ENCODE measurements at regions not wholly inside any gene's neighbourhood (a gene's known extent, or its start where the extent isn't known, plus 50 kb on each side); places are given as distances from the start of the nearest gene placed in this dataset.

- CTCF ChIA-PET = no interaction called here
- no peak for DNase-seq (ENCODE audit: extremely low spot score)
Observed at GRCh38 chrX:28303486-28303885, 283.8 kb upstream of the IL1RAPL1 start.

GRCh38 chrX:28278726-28279125 is 297.5 kb upstream of the DCAF8L1 start:
- TF ChIP-seq FOXK2 (IDR thresholded peaks at IDR 0.05) = no peak
- TF ChIP-seq HDGF (IDR thresholded peaks at IDR 0.05; ENCODE audit: borderline replicate concordance) = no peak
- TF ChIP-seq ARNT (IDR thresholded peaks at IDR 0.05) = no peak
- TF ChIP-seq SP1 (IDR thresholded peaks at IDR 0.05) = no peak
- TF ChIP-seq L3MBTL2 (conservative IDR thresholded peaks at IDR 0.05) = no peak
- no peak for TF ChIP-seq NFRKB (IDR thresholded peaks at IDR 0.05)
- no peak for TF ChIP-seq FOXM1 (IDR thresholded peaks at IDR 0.05; ENCODE audit: borderline replicate concordance)
- no peak for TF ChIP-seq SUZ12 (IDR thresholded peaks at IDR 0.05)
- TF ChIP-seq ELF4 (IDR thresholded peaks at IDR 0.05) = no peak
- no peak for TF ChIP-seq CTBP1 (IDR thresholded peaks at IDR 0.05; ENCODE audit: borderline replicate concordance)
- no peak for TF ChIP-seq BHLHE40 (IDR thresholded peaks at IDR 0.05; ENCODE audit: borderline replicate concordance)
- no peak for TF ChIP-seq FOXA1 (IDR thresholded peaks at IDR 0.05)
- TF ChIP-seq ZNF384 (IDR thresholded peaks at IDR 0.05) = no peak
- no peak for TF ChIP-seq LEF1 (IDR thresholded peaks at IDR 0.05; ENCODE audit: borderline replicate concordance)
- no peak for TF ChIP-seq TARDBP (IDR thresholded peaks at IDR 0.05)
- no peak for TF ChIP-seq PKNOX1 (IDR thresholded peaks at IDR 0.05)
- ChIA-PET POLR2A (no interaction called here), CTCF (no interaction called here)
- no peak for DNase-seq (ENCODE audit: extremely low spot score)

More at GRCh38 chrX:28303486-28303885, 283.8 kb upstream of the IL1RAPL1 start:
- no peak for TF ChIP-seq FOXA1 (IDR thresholded peaks at IDR 0.05)
- TF ChIP-seq L3MBTL2 (conservative IDR thresholded peaks at IDR 0.05) = no peak
- POLR2A ChIA-PET = no interaction called here

DNA sequence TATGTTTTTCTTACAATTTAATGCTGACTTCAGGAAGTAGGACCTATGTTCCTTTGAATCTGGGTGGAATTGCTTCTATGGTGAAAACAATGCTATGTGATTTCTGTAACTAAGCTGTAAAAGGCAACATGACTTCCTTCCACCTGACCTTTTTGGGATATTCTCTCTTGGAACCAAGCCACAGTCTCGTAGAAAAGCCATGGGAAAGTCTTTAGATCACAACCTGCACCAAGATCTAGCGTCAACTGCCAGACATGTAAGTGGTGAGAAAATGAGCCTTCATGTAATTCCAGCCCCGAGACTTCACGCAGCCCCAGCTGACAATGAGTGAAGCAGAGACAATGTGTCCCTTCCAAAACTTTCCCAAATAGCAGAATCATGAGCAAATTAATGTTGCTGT is 297.0 kb upstream of the DCAF8L1 start:
- TF ChIP-seq ARNT (IDR thresholded peaks at IDR 0.05) (no peak), HDGF (IDR thresholded peaks at IDR 0.05; ENCODE audit: borderline replicate concordance) (no peak), TARDBP (IDR thresholded peaks at IDR 0.05) (no peak), FOXA1 (IDR thresholded peaks at IDR 0.05) (no peak), SP1 (IDR thresholded peaks at IDR 0.05) (no peak), LEF1 (IDR thresholded peaks at IDR 0.05; ENCODE audit: borderline replicate concordance) (no peak), ELF4 (IDR thresholded peaks at IDR 0.05) (no peak)
- no peak for DNase-seq (ENCODE audit: extremely low spot score)
- POLR2A ChIA-PET = no interaction called here
- CTCF ChIA-PET = no interaction called here

DNA sequence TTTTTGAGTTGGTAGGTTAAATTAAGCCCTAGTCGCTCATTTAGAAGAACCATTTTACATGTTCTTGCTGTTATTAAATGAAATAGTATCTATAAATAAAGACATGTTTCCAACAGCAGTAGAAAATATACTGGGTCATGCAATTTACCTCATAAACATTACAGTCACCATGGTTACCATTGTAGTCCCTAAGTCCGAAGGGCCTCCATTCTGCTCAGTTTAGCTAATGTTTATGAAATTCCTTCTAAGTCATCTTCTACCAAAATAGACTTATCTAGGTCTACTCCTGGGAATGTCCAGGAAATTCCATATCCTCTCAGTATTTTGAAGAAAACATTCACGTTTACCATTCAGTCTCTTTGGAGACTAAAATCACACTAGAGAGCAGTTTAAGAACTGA is 292.5 kb upstream of the DCAF8L1 start:
- DNase-seq (ENCODE audit: extremely low spot score) = no peak
- POLR2A ChIA-PET = no interaction called here
- TF ChIP-seq NFRKB (IDR thresholded peaks at IDR 0.05) (no peak), SUZ12 (IDR thresholded peaks at IDR 0.05) (no peak), L3MBTL2 (conservative IDR thresholded peaks at IDR 0.05) (no peak), PKNOX1 (IDR thresholded peaks at IDR 0.05) (no peak), HDGF (IDR thresholded peaks at IDR 0.05; ENCODE audit: borderline replicate concordance) (no peak), SP1 (IDR thresholded peaks at IDR 0.05) (no peak), TARDBP (IDR thresholded peaks at IDR 0.05) (no peak), LEF1 (IDR thresholded peaks at IDR 0.05; ENCODE audit: borderline replicate concordance) (no peak), FOXA1 (IDR thresholded peaks at IDR 0.05) (no peak), FOXM1 (IDR thresholded peaks at IDR 0.05; ENCODE audit: borderline replicate concordance) (no peak), CTBP1 (IDR thresholded peaks at IDR 0.05; ENCODE audit: borderline replicate concordance) (no peak), ZNF384 (IDR thresholded peaks at IDR 0.05) (no peak), ELF4 (IDR thresholded peaks at IDR 0.05) (no peak)
- CTCF ChIA-PET = no interaction called here

DNA sequence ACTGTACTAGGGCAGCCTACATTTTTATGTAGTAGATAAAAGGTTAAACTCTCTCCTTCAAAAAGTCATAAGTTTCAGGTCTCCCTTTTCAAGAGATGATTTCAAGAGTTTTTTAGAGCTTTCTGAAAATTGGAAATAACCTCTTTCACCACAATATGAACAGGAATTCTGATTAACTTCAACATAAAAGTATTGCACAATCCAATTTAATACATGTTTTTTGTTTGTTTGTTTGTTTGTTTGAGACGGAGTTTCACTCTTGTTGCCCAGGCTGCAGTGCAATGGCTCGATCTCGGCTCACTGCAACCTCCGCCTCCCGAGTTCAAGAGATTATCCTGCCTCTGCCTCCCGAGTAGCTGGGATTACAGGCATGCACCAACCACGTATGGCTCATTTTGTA is 265.4 kb upstream of the DCAF8L1 start:
- CTCF ChIA-PET = no interaction called here
- no peak for TF ChIP-seq ZNF384 (IDR thresholded peaks at IDR 0.05)
- no peak for TF ChIP-seq ELF4 (IDR thresholded peaks at IDR 0.05)
- TF ChIP-seq ARNT (IDR thresholded peaks at IDR 0.05) = no peak
- TF ChIP-seq NFRKB (IDR thresholded peaks at IDR 0.05) = no peak
- no peak for TF ChIP-seq BHLHE40 (IDR thresholded peaks at IDR 0.05; ENCODE audit: borderline replicate concordance)
- TF ChIP-seq PKNOX1 (IDR thresholded peaks at IDR 0.05) = no peak
- TF ChIP-seq SP1 (IDR thresholded peaks at IDR 0.05) = no peak
- no peak for TF ChIP-seq HDGF (IDR thresholded peaks at IDR 0.05; ENCODE audit: borderline replicate concordance)
- no peak for TF ChIP-seq FOXA1 (IDR thresholded peaks at IDR 0.05)
- TF ChIP-seq FOXK2 (IDR thresholded peaks at IDR 0.05) = no peak
- TF ChIP-seq L3MBTL2 (conservative IDR thresholded peaks at IDR 0.05) = no peak
- no peak for TF ChIP-seq FOXM1 (IDR thresholded peaks at IDR 0.05; ENCODE audit: borderline replicate concordance)
- no peak for TF ChIP-seq SUZ12 (IDR thresholded peaks at IDR 0.05)
- TF ChIP-seq CTBP1 (IDR thresholded peaks at IDR 0.05; ENCODE audit: borderline replicate concordance) = no peak
- TF ChIP-seq LEF1 (IDR thresholded peaks at IDR 0.05; ENCODE audit: borderline replicate concordance) = no peak
- TF ChIP-seq TARDBP (IDR thresholded peaks at IDR 0.05) = no peak
- no peak for DNase-seq (ENCODE audit: extremely low spot score)
- POLR2A ChIA-PET = no interaction called here

GRCh38 chrX:28229217-28229616 is 248.0 kb upstream of the DCAF8L1 start:
- DNase-seq (ENCODE audit: extremely low spot score) = no peak
- TF ChIP-seq L3MBTL2 (conservative IDR thresholded peaks at IDR 0.05) (no peak), TARDBP (IDR thresholded peaks at IDR 0.05) (no peak), BHLHE40 (IDR thresholded peaks at IDR 0.05; ENCODE audit: borderline replicate concordance) (no peak), FOXM1 (IDR thresholded peaks at IDR 0.05; ENCODE audit: borderline replicate concordance) (no peak), NFRKB (IDR thresholded peaks at IDR 0.05) (no peak), SUZ12 (IDR thresholded peaks at IDR 0.05) (no peak), FOXA1 (IDR thresholded peaks at IDR 0.05) (no peak), FOXK2 (IDR thresholded peaks at IDR 0.05) (no peak), ARNT (IDR thresholded peaks at IDR 0.05) (no peak), ZNF384 (IDR thresholded peaks at IDR 0.05) (no peak), LEF1 (IDR thresholded peaks at IDR 0.05; ENCODE audit: borderline replicate concordance) (no peak), PKNOX1 (IDR thresholded peaks at IDR 0.05) (no peak), HDGF (IDR thresholded peaks at IDR 0.05; ENCODE audit: borderline replicate concordance) (no peak), CTBP1 (IDR thresholded peaks at IDR 0.05; ENCODE audit: borderline replicate concordance) (no peak), SP1 (IDR thresholded peaks at IDR 0.05) (no peak), ELF4 (IDR thresholded peaks at IDR 0.05) (no peak)
- ChIA-PET CTCF (no interaction called here), POLR2A (no interaction called here)

Measured in HEK293T (cell line).